NCI-H82 treated with DMSO at 0.1 percent for 48 hours (cell line): ENCODE measurements at regions not wholly inside any gene's neighbourhood (a gene's known extent, or its start where the extent isn't known, plus 50 kb on each side); places are given as distances from the start of the nearest gene placed in this dataset.
"Not testable (repeated sequence)": the region's sequence is repeated elsewhere in the genome, so short reads cannot be mapped to it uniquely, and the experiment has no call there.

Source experiments
- DNase-seq: peaks from one replicate; lab custom pipeline; 2025; ENCODE audit not compliant: unreplicated experiment; lab: John Stamatoyannopoulos, UW

- no peak for DNase-seq
These were observed 903.7 kb downstream of the BRD1 start for GRCh38 chr22:48923996-48924395.

GRCh38 chr22:48923165-48923865, 904.4 kb downstream of the BRD1 start:
- no peak for DNase-seq

GRCh38 chr22:48921411-48921903, 906.2 kb downstream of the BRD1 start:
- no peak for DNase-seq

GRCh38 chr22:48920776-48921241, 906.9 kb downstream of the BRD1 start:
- no peak for DNase-seq

- no peak for DNase-seq
These were observed 907.7 kb downstream of the BRD1 start for GRCh38 chr22:48919851-48920589.

GRCh38 chr22:48919187-48919590, 908.5 kb downstream of the BRD1 start:
- no peak for DNase-seq

GRCh38 chr22:48918585-48919186, 909.0 kb downstream of the BRD1 start:
- no peak for DNase-seq

GRCh38 chr22:48912356-48913066, 915.2 kb downstream of the BRD1 start:
- DNase-seq = not testable (repeated sequence)

- not testable (repeated sequence) for DNase-seq
These were observed 916.0 kb downstream of the BRD1 start for GRCh38 chr22:48911647-48912046.

GRCh38 chr22:48911067-48911466, 916.6 kb downstream of the BRD1 start:
- DNase-seq = not testable (repeated sequence)

- DNase-seq = no peak
These were observed 919.1 kb downstream of the BRD1 start for GRCh38 chr22:48908547-48908946.

- DNase-seq = no peak
These were observed 920.1 kb downstream of the BRD1 start for GRCh38 chr22:48907591-48907990.

GRCh38 chr22:48906216-48906835, 921.3 kb downstream of the BRD1 start:
- no peak for DNase-seq

GRCh38 chr22:48905206-48905975, 922.3 kb downstream of the BRD1 start:
- DNase-seq = no peak

GRCh38 chr22:48902983-48903650, 924.6 kb downstream of the BRD1 start:
- DNase-seq = no peak

GRCh38 chr22:48902001-48902869, 925.4 kb downstream of the BRD1 start:
- no peak for DNase-seq

- no peak for DNase-seq
These were observed 926.3 kb downstream of the BRD1 start for GRCh38 chr22:48901324-48901723.

- no peak for DNase-seq
These were observed 927.0 kb downstream of the BRD1 start for GRCh38 chr22:48900626-48901025.

- no peak for DNase-seq
These were observed 927.4 kb downstream of the BRD1 start for GRCh38 chr22:48900327-48900597.
